Glutamatergic neuron (in vitro differentiated cells): ENCODE measurements at regions not wholly inside any gene's neighbourhood (a gene's known extent, or its start where the extent isn't known, plus 50 kb on each side); places are given as distances from the start of the nearest gene placed in this dataset.
A peak's percentile ranks its signal among the peaks of the same experiment; 100 is the strongest.

ENCODE experiments used
- DNase-seq: peaks from one replicate; pipeline ENCODE4 v3.0.0; 2022
- H3K27ac Mint-ChIP-seq: one replicate; pipeline ENCODE4 v1.8.0; 2020; ENCODE audit warnings: mild to moderate bottlenecking, mixed read lengths, inconsistent platforms; ENCODE audit not compliant: unreplicated experiment
- H3K27me3 Mint-ChIP-seq: one replicate; pipeline ENCODE4 v1.8.0; 2020; ENCODE audit warnings: mild to moderate bottlenecking, moderate library complexity, mixed read lengths, inconsistent platforms; ENCODE audit not compliant: unreplicated experiment
- H3K36me3 Mint-ChIP-seq: one replicate; pipeline ENCODE4 v1.8.0; 2020; ENCODE audit warnings: mild to moderate bottlenecking, mixed read lengths, inconsistent platforms; ENCODE audit not compliant: unreplicated experiment
- H3K4me1 Mint-ChIP-seq: one replicate; pipeline ENCODE4 v1.8.0; 2020; ENCODE audit warnings: mild to moderate bottlenecking, low read depth, mixed read lengths, inconsistent platforms; ENCODE audit not compliant: unreplicated experiment
- H3K4me3 Mint-ChIP-seq: one replicate; pipeline ENCODE4 v1.8.0; 2020; ENCODE audit warnings: mild to moderate bottlenecking, mixed read lengths, inconsistent platforms; ENCODE audit not compliant: unreplicated experiment
- H3K9me3 Mint-ChIP-seq: one replicate; pipeline ENCODE4 v1.8.0; 2020; ENCODE audit warnings: mild to moderate bottlenecking, moderate library complexity, mixed read lengths, inconsistent platforms; ENCODE audit not compliant: unreplicated experiment
- CTCF ChIP-seq: fragments of 200-600 bp; sonication (generic); IDR thresholded peaks from one replicate; pipeline ENCODE4 v1.5.0; 2021; ENCODE audit not compliant: partially characterized antibody, unreplicated experiment

DNA sequence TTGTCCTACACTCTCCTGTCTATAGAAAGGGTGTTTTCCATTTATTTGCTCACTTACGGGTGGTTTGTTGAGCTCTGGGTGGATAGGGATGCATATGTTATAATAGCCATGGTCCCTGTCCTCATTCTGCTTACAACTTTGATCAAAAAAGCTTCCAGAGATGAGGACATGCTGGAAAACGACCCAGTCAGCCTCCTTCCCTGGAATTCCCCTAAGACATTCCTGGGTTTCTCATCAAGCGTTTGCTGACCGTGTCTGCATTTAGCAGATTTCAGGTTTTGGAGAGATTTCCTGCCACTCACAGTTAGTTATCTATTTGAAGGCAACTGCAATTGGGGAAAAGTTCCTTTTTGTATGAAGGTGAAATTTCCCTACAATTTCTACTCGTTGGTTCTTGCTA, 152.8 kb upstream of the AFDN start:
- DNase-seq, result no peak
- no peak overlapping the region for H3K27ac Mint-ChIP-seq
- no peak overlapping the region for H3K4me3 Mint-ChIP-seq
- peaks cover 38% of the 10 kb centered on the region for H3K4me1 Mint-ChIP-seq
- peaks cover 12% of the 10 kb centered on the region for H3K27me3 Mint-ChIP-seq
- TF ChIP-seq CTCF, result no peak
- peaks cover 21% of the 10 kb centered on the region for H3K9me3 Mint-ChIP-seq
- no peaks in the 10 kb centered on the region for H3K36me3 Mint-ChIP-seq

DNA sequence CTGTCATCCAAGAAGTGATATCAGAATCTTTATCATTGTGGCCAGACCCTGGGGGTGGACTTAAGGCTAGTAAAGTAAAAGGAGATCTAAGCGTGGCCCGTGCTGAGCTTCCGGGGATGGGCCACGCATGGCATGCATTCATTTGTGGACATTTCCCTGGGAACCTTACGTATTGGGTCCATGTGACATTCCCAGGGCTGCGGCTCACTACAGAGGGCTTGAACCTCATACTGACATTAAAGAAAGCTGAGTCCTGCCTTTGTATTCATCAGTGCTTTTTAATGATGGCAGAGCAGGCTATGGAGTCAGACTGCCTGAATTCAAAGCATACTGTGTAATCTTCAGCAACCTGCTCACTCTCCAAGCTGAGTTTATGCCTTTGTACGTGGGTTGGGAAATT, 152.2 kb upstream of the AFDN start:
- DNase-seq, result no peak
- Mint-ChIP-seq H3K27ac (no peak overlapping the region), H3K9me3 (peaks cover 23% of the 10 kb centered on the region), H3K4me1 (peaks cover 43% of the 10 kb centered on the region), H3K36me3 (no peaks in the 10 kb centered on the region), H3K4me3 (no peak overlapping the region), H3K27me3 (peaks cover 12% of the 10 kb centered on the region)
- no peak for TF ChIP-seq CTCF

DNA sequence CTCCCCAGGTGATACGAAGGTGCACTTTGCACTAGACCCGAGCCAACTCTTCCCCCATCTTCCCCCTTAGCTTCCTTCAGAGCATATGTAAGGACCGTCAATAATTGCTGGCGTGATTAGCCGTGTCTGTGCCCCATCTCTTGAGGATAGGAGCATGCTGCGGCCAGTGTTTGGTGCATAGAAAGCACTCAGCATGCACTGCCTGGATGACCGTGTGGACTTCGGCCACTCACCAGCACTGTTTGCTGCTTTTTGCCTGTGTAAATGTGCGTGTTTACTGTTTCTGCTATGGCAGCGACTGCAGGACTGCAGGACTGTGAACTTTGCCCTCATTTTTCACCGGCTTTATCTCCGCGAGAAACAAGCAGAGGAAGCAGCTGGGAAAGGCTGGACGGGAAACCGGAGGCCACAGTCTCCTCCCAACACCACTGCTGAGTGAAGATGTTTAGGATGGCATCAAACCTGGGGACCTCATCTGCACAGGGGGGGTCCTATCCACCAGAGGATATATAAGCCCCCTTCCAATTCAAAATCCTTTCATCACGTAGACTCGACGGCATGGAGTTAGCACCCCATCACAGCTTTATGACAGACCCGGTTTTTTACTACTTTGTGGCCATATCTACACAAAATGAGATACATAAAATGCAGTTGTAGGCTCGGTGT, 150.6 kb upstream of the AFDN start:
- Mint-ChIP-seq H3K27ac (peak overlapping the region; percentile 100), H3K4me3 (peak overlapping the region; percentile 57)

GRCh38 chr6:167676666-167677421, 149.9 kb upstream of the AFDN start:
- Mint-ChIP-seq H3K4me1 (peaks cover 49% of the 10 kb centered on the region), H3K27me3 (peaks cover 10% of the 10 kb centered on the region), H3K36me3 (no peaks in the 10 kb centered on the region), H3K27ac (peak overlapping the region; percentile 100), H3K4me3 (peak overlapping the region; percentile 90), H3K9me3 (peaks cover 20% of the 10 kb centered on the region)
- DNase-seq, result peak; percentile 69
- TF ChIP-seq CTCF, result no peak

More for the DNA sequence above, 150.6 kb upstream of the AFDN start:
- Mint-ChIP-seq H3K36me3 (no peaks in the 10 kb centered on the region), H3K4me1 (peaks cover 51% of the 10 kb centered on the region), H3K27me3 (peaks cover 12% of the 10 kb centered on the region), H3K9me3 (peaks cover 23% of the 10 kb centered on the region)
- TF ChIP-seq CTCF, result no peak
- no peak for DNase-seq

- no peak for TF ChIP-seq CTCF
- Mint-ChIP-seq H3K9me3 (peaks cover 17% of the 10 kb centered on the region), H3K4me3 (peak overlapping the region; percentile 90), H3K4me1 (peaks cover 51% of the 10 kb centered on the region), H3K27ac (peak overlapping the region; percentile 100), H3K27me3 (peaks cover 10% of the 10 kb centered on the region), H3K36me3 (no peaks in the 10 kb centered on the region)
- DNase-seq, result no peak
Measured at GRCh38 chr6:167677422-167677789, 149.3 kb upstream of the AFDN start.
